T-helper 2 cell treated with Interferon-gamma antibody and Interleukin-4, amounts not matched to agents 5 μg/mL and 100 μg/mL, for 36 hours (primary cell): ENCODE measurements at regions not wholly inside any gene's neighbourhood (a gene's known extent, or its start where the extent isn't known, plus 50 kb on each side); places are given as distances from the start of the nearest gene placed in this dataset.
"Not testable (repeated sequence)": the region's sequence is repeated elsewhere in the genome, so short reads cannot be mapped to it uniquely, and the experiment has no call there.

ENCODE experiments used
- DNase-seq: peaks from one replicate; pipeline ENCODE4 v3.0.0; 2021; ENCODE audit warnings: low spot score
- H3K27ac Mint-ChIP-seq: one replicate; pipeline ENCODE4 v1.8.0; 2021; ENCODE audit warnings: mild to moderate bottlenecking, mixed read lengths
- H3K27me3 Mint-ChIP-seq: one replicate; pipeline ENCODE4 v1.8.0; 2021; ENCODE audit warnings: low read depth, mixed read lengths
- H3K36me3 Mint-ChIP-seq: one replicate; pipeline ENCODE4 v1.8.0; 2021; ENCODE audit warnings: low read depth, mixed read lengths
- H3K4me1 Mint-ChIP-seq: one replicate; pipeline ENCODE4 v1.8.0; 2021; ENCODE audit warnings: low read depth, mixed read lengths
- H3K4me3 Mint-ChIP-seq: one replicate; pipeline ENCODE4 v1.8.0; 2022; ENCODE audit warnings: mild to moderate bottlenecking, moderate library complexity, mixed read lengths
- H3K9me3 Mint-ChIP-seq: one replicate; pipeline ENCODE4 v1.8.0; 2021; ENCODE audit warnings: mixed read lengths

DNA sequence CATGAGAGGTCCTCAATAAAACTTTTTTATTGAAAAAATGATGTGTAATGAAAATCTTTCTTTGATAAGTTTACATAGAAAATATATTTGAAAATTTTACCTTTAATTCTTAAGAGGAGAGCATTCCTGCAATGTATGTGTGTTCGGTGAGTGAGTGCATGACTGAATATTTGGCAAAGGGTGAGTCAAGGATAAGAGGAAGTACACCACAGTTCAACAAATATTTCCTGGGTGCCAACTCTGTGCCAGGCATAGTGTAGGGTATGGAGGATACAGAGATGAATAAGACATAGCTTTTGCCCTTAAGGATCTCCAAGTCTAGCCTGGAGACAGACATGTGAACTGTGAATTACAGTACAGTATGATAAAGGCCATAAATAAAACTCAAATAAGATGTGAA lies 84.7 kb upstream of the GPR101 start:
- no peak for DNase-seq
- Mint-ChIP-seq H3K4me1 (no peaks in the 10 kb centered on the region), H3K9me3 (no peaks in the 10 kb centered on the region), H3K4me3 (no peak overlapping the region), H3K27ac (no peak overlapping the region), H3K27me3 (no peaks in the 10 kb centered on the region), H3K36me3 (no peaks in the 10 kb centered on the region)

DNA sequence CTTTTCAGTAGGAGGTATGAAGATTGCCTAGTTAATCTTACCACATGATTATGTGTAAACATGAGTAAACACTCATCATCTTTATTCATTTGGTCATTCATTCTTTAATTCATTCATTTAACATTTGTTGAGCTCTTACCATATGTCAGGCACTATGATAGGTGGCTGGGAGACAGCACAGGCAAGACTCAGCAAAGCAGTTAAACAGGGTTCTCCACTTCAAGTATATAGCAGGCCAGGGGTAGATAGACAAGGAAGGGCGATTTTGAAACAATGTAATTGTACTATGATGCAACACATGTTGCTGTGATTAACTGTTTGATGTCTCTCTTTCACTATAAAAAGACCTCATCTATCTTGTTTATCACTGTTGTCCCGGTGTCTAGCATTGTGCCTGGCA lies 84.3 kb upstream of the GPR101 start:
- no peak overlapping the region for H3K4me3 Mint-ChIP-seq
- no peaks in the 10 kb centered on the region for H3K4me1 Mint-ChIP-seq
- no peak for DNase-seq
- no peak overlapping the region for H3K27ac Mint-ChIP-seq
- H3K36me3 Mint-ChIP-seq, result no peaks in the 10 kb centered on the region
- H3K9me3 Mint-ChIP-seq, result no peaks in the 10 kb centered on the region
- H3K27me3 Mint-ChIP-seq, result no peaks in the 10 kb centered on the region

DNA sequence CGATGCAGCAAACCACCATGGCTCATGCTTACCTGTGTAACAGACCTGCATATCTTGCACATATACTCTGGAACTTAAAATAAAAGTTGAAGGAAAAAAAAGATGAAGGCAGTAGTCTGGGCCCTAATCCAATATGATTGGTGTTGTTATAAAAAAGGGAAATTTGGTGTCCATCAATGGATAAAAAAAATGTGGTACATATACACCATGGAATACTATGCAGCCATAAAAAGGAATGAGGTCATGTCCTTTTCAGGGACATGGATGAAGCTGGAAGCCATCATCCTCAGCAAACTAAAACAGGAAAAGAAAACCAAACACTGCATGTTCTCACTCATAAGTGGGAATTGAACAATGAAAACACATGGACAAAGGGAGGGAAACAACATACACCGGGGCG lies 74.1 kb upstream of the GPR101 start:
- not testable (repeated sequence) for H3K27me3 Mint-ChIP-seq, H3K4me1 Mint-ChIP-seq, DNase-seq, H3K9me3 Mint-ChIP-seq, H3K36me3 Mint-ChIP-seq, H3K27ac Mint-ChIP-seq, H3K4me3 Mint-ChIP-seq

DNA sequence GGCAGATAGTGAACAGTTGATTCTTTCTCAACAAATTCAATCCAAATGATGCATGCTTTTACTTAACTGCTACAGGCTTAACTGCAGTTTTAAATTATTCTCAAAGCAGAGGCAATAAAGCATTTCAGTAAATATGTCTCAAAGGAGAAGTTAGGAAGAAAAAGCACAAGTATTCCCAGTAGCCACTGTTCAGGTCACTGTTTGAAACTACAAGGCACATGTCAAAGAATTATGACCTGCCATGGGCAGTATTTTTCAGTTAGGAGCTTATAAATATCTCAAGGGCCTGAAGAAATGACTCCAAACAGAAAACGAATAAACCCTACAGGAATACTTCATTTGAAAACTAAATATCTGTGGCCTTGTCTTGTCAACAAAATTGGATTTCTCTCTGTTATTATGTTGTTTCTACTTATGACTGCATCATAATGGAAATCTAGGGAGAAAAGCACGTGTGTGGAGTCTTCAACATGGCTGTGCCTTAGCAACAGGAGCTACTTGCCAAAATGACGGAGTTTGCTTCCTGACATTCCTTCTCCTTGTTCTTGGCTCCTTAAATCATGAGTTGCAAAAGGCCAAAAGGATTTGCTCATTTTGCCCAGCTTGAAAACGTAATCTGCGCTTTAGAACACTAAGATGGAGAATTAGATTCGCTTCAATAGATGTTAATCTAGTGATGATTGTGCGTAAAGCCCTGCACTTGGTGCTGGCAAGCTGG lies 67.6 kb upstream of the GPR101 start:
- H3K9me3 Mint-ChIP-seq, result no peaks in the 10 kb centered on the region
- H3K4me3 Mint-ChIP-seq, result no peak overlapping the region
- no peak overlapping the region for H3K27ac Mint-ChIP-seq
- no peaks in the 10 kb centered on the region for H3K36me3 Mint-ChIP-seq
- H3K27me3 Mint-ChIP-seq, result peaks cover 11% of the 10 kb centered on the region
- DNase-seq, result no peak
- no peaks in the 10 kb centered on the region for H3K4me1 Mint-ChIP-seq
